ENCODE measurements at regions not wholly inside any gene's neighbourhood (a gene's known extent, or its start where the extent isn't known, plus 50 kb on each side); places are given as distances from the start of the nearest gene placed in this dataset.

- Histone ChIP-seq H3K9me3 (ENCODE audit: control insufficient read depth, low read length) (no peaks in the 10 kb centered on the region), H3K27ac (ENCODE audit: low read length) (no peak overlapping the region), H3K4me3 (ENCODE audit: low read length) (no peak overlapping the region), H3K4me1 (ENCODE audit: control insufficient read depth, insufficient read depth, low read length) (no peaks in the 10 kb centered on the region), H3K27me3 (ENCODE audit: control insufficient read depth, insufficient read depth) (no peaks in the 10 kb centered on the region)
- DNase-seq: no peak
- ATAC-seq: no peak
- WGBS: 68% methylated on average over 1 of the region's 1 CpG
- intact Hi-C loops (cut with DNase I): no loop called here
Measured at GRCh38 chrX:6906608-6907007, 240.9 kb upstream of the STS start.

- 76% methylated on average over 5 of the region's 5 CpGs for WGBS
- H3K27ac ChIP-seq (ENCODE audit: low read length): no peak overlapping the region
- intact Hi-C loops (cut with DNase I): no loop called here
Measured at GRCh38 chrX:6904156-6904555, 243.4 kb upstream of the STS start.

GRCh38 chrX:6898371-6898770 lies 249.1 kb upstream of the STS start:
- intact Hi-C loops (cut with DNase I): no loop called here
- H3K27me3 ChIP-seq (ENCODE audit: control insufficient read depth, insufficient read depth): no peaks in the 10 kb centered on the region
- DNase-seq (no peak), ATAC-seq (no peak)
- no peak overlapping the region for H3K4me3 ChIP-seq (ENCODE audit: low read length)
- H3K27ac ChIP-seq (ENCODE audit: low read length): no peak overlapping the region
- WGBS: 36% methylated on average over 3 of the region's 3 CpGs
- H3K4me1 ChIP-seq (ENCODE audit: control insufficient read depth, insufficient read depth, low read length): no peaks in the 10 kb centered on the region
- H3K9me3 ChIP-seq (ENCODE audit: control insufficient read depth, low read length): no peaks in the 10 kb centered on the region

More at GRCh38 chrX:6904156-6904555, 243.4 kb upstream of the STS start:
- Histone ChIP-seq H3K9me3 (ENCODE audit: control insufficient read depth, low read length) (no peaks in the 10 kb centered on the region), H3K4me3 (ENCODE audit: low read length) (no peak overlapping the region), H3K4me1 (ENCODE audit: control insufficient read depth, insufficient read depth, low read length) (no peaks in the 10 kb centered on the region), H3K27me3 (ENCODE audit: control insufficient read depth, insufficient read depth) (no peaks in the 10 kb centered on the region)
- DNase-seq (no peak), ATAC-seq (no peak)

GRCh38 chrX:6891404-6891803 lies 256.1 kb upstream of the STS start:
- ATAC-seq: no peak
- intact Hi-C loops (cut with DNase I): no loop called here
- Histone ChIP-seq H3K27ac (ENCODE audit: low read length) (no peak overlapping the region), H3K27me3 (ENCODE audit: control insufficient read depth, insufficient read depth) (no peaks in the 10 kb centered on the region), H3K9me3 (ENCODE audit: control insufficient read depth, low read length) (no peaks in the 10 kb centered on the region), H3K4me1 (ENCODE audit: control insufficient read depth, insufficient read depth, low read length) (no peaks in the 10 kb centered on the region), H3K4me3 (ENCODE audit: low read length) (no peak overlapping the region)
- WGBS: 56% methylated on average over 1 of the region's 1 CpG
- DNase-seq: no peak

- Histone ChIP-seq H3K4me1 (ENCODE audit: control insufficient read depth, insufficient read depth, low read length) (no peaks in the 10 kb centered on the region), H3K4me3 (ENCODE audit: low read length) (no peak overlapping the region), H3K9me3 (ENCODE audit: control insufficient read depth, low read length) (no peaks in the 10 kb centered on the region), H3K27ac (ENCODE audit: low read length) (no peak overlapping the region), H3K27me3 (ENCODE audit: control insufficient read depth, insufficient read depth) (no peaks in the 10 kb centered on the region)
- WGBS: 85% methylated on average over 3 of the region's 3 CpGs
- DNase-seq (no peak), ATAC-seq (no peak)
- intact Hi-C loops (cut with DNase I): no loop called here
Measured at GRCh38 chrX:6890544-6891261, 256.8 kb upstream of the STS start.

GRCh38 chrX:6885909-6886308 lies 261.6 kb upstream of the STS start:
- intact Hi-C loops (cut with DNase I): no loop called here
- Histone ChIP-seq H3K4me1 (ENCODE audit: control insufficient read depth, insufficient read depth, low read length) (no peaks in the 10 kb centered on the region), H3K9me3 (ENCODE audit: control insufficient read depth, low read length) (no peaks in the 10 kb centered on the region), H3K27ac (ENCODE audit: low read length) (no peak overlapping the region), H3K4me3 (ENCODE audit: low read length) (no peak overlapping the region), H3K27me3 (ENCODE audit: control insufficient read depth, insufficient read depth) (no peaks in the 10 kb centered on the region)
- DNase-seq: no peak
- no peak for ATAC-seq
- WGBS: 77% methylated on average over 2 of the region's 2 CpGs

GRCh38 chrX:6885396-6885795 lies 262.1 kb upstream of the STS start:
- H3K9me3 ChIP-seq (ENCODE audit: control insufficient read depth, low read length): no peaks in the 10 kb centered on the region
- intact Hi-C loops (cut with DNase I): no loop called here
- no peaks in the 10 kb centered on the region for H3K4me1 ChIP-seq (ENCODE audit: control insufficient read depth, insufficient read depth, low read length)
- ATAC-seq: no peak
- no peaks in the 10 kb centered on the region for H3K27me3 ChIP-seq (ENCODE audit: control insufficient read depth, insufficient read depth)
- WGBS: 78% methylated on average over 2 of the region's 2 CpGs
- DNase-seq: no peak
- H3K27ac ChIP-seq (ENCODE audit: low read length): no peak overlapping the region
- no peak overlapping the region for H3K4me3 ChIP-seq (ENCODE audit: low read length)

GRCh38 chrX:6861456-6861855 lies 286.1 kb upstream of the STS start:
- H3K9me3 ChIP-seq (ENCODE audit: control insufficient read depth, low read length): no peaks in the 10 kb centered on the region
- intact Hi-C loops (cut with DNase I): no loop called here
- H3K27me3 ChIP-seq (ENCODE audit: control insufficient read depth, insufficient read depth): no peaks in the 10 kb centered on the region
- no peak overlapping the region for H3K4me3 ChIP-seq (ENCODE audit: low read length)
- H3K27ac ChIP-seq (ENCODE audit: low read length): no peak overlapping the region
- no peaks in the 10 kb centered on the region for H3K4me1 ChIP-seq (ENCODE audit: control insufficient read depth, insufficient read depth, low read length)
- WGBS: 86% methylated on average over 5 of the region's 5 CpGs
- ATAC-seq (no peak), DNase-seq (no peak)

GRCh38 chrX:6857749-6858148 lies 289.8 kb upstream of the STS start:
- WGBS: 89% methylated on average over 2 of the region's 2 CpGs
- Histone ChIP-seq H3K4me3 (ENCODE audit: low read length) (no peak overlapping the region), H3K27me3 (ENCODE audit: control insufficient read depth, insufficient read depth) (no peaks in the 10 kb centered on the region), H3K4me1 (ENCODE audit: control insufficient read depth, insufficient read depth, low read length) (no peaks in the 10 kb centered on the region), H3K27ac (ENCODE audit: low read length) (no peak overlapping the region), H3K9me3 (ENCODE audit: control insufficient read depth, low read length) (no peaks in the 10 kb centered on the region)
- intact Hi-C loops (cut with DNase I): no loop called here
- ATAC-seq: no peak
- no peak for DNase-seq

- H3K27ac ChIP-seq (ENCODE audit: low read length): no peak overlapping the region
- ATAC-seq: no peak
- no peaks in the 10 kb centered on the region for H3K9me3 ChIP-seq (ENCODE audit: control insufficient read depth, low read length)
- H3K4me3 ChIP-seq (ENCODE audit: low read length): no peak overlapping the region
- WGBS: 78% methylated on average over 6 of the region's 6 CpGs
- intact Hi-C loops (cut with DNase I): no loop called here
- no peaks in the 10 kb centered on the region for H3K27me3 ChIP-seq (ENCODE audit: control insufficient read depth, insufficient read depth)
- no peaks in the 10 kb centered on the region for H3K4me1 ChIP-seq (ENCODE audit: control insufficient read depth, insufficient read depth, low read length)
- no peak for DNase-seq
Measured at GRCh38 chrX:6856471-6856870, 291.0 kb upstream of the STS start.

- Histone ChIP-seq H3K4me1 (ENCODE audit: control insufficient read depth, insufficient read depth, low read length) (no peaks in the 10 kb centered on the region), H3K9me3 (ENCODE audit: control insufficient read depth, low read length) (no peaks in the 10 kb centered on the region), H3K4me3 (ENCODE audit: low read length) (no peak overlapping the region), H3K27me3 (ENCODE audit: control insufficient read depth, insufficient read depth) (no peaks in the 10 kb centered on the region), H3K27ac (ENCODE audit: low read length) (no peak overlapping the region)
- intact Hi-C loops (cut with DNase I): no loop called here
- no peak for ATAC-seq
- no peak for DNase-seq
- WGBS: 61% methylated on average over 3 of the region's 3 CpGs
Measured at GRCh38 chrX:6852869-6853268, 294.6 kb upstream of the STS start.

- no peak for DNase-seq
Measured at GRCh38 chrX:6852121-6852520, 295.4 kb upstream of the STS start.

More at GRCh38 chrX:6852121-6852520, 295.4 kb upstream of the STS start:
- H3K4me1 ChIP-seq (ENCODE audit: control insufficient read depth, insufficient read depth, low read length): no peaks in the 10 kb centered on the region
- ATAC-seq: no peak
- intact Hi-C loops (cut with DNase I): no loop called here
- no peak overlapping the region for H3K27ac ChIP-seq (ENCODE audit: low read length)
- H3K9me3 ChIP-seq (ENCODE audit: control insufficient read depth, low read length): no peaks in the 10 kb centered on the region
- H3K4me3 ChIP-seq (ENCODE audit: low read length): no peak overlapping the region
- 81% methylated on average over 1 of the region's 1 CpG for WGBS
- H3K27me3 ChIP-seq (ENCODE audit: control insufficient read depth, insufficient read depth): no peaks in the 10 kb centered on the region
